ENCODE measurements at regions not wholly inside any gene's neighbourhood (a gene's known extent, or its start where the extent isn't known, plus 50 kb on each side); places are given as distances from the start of the nearest gene placed in this dataset.

DNA sequence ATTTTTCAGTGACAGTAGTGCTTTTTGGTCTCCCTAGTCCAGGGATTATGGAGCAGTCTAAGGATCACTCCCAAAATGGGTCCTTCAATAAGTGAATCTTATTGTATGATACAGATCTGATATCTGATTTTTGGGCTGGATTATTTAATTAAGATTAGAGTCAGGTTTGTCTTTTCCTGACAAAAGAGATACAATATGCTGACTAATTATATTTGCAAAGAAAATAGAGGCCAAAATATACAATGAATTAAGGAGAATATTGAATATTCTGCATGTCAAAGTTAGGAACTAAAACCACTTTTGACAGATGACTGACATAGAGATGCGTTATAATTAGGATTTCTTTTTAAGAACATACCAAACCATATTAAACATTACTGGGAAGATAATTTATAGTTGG lies 175.2 kb downstream of the FOXG1 start:
- TF ChIP-seq ZSCAN32 (CRISPR knock-in tag; IDR thresholded peaks at IDR 0.05), result no peak
- TF ChIP-seq, protein P1, sequence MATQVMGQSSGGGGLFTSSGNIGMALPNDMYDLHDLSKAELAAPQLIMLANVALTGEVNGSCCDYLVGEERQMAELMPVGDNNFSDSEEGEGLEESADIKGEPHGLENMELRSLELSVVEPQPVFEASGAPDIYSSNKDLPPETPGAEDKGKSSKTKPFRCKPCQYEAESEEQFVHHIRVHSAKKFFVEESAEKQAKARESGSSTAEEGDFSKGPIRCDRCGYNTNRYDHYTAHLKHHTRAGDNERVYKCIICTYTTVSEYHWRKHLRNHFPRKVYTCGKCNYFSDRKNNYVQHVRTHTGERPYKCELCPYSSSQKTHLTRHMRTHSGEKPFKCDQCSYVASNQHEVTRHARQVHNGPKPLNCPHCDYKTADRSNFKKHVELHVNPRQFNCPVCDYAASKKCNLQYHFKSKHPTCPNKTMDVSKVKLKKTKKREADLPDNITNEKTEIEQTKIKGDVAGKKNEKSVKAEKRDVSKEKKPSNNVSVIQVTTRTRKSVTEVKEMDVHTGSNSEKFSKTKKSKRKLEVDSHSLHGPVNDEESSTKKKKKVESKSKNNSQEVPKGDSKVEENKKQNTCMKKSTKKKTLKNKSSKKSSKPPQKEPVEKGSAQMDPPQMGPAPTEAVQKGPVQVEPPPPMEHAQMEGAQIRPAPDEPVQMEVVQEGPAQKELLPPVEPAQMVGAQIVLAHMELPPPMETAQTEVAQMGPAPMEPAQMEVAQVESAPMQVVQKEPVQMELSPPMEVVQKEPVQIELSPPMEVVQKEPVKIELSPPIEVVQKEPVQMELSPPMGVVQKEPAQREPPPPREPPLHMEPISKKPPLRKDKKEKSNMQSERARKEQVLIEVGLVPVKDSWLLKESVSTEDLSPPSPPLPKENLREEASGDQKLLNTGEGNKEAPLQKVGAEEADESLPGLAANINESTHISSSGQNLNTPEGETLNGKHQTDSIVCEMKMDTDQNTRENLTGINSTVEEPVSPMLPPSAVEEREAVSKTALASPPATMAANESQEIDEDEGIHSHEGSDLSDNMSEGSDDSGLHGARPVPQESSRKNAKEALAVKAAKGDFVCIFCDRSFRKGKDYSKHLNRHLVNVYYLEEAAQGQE (IDR thresholded peaks at IDR 0.05; ENCODE audit: borderline replicate concordance), result no peak
- TF ChIP-seq, protein P1 (CRISPR knock-in tag; IDR thresholded peaks at IDR 0.05; ENCODE audit: low read depth), result no peak
